ENCODE measurements at regions not wholly inside any gene's neighbourhood (a gene's known extent, or its start where the extent isn't known, plus 50 kb on each side); places are given as distances from the start of the nearest gene placed in this dataset.

GRCh38 chr4:124862261-124862660 is 149.7 kb upstream of the ANKRD50 start:
- H3K9me3 Mint-ChIP-seq = no peaks in the 10 kb centered on the region
- no peaks in the 10 kb centered on the region for H3K27me3 Mint-ChIP-seq (ENCODE audit: low read depth)
- TF ChIP-seq CTCF (IDR thresholded peaks at IDR 0.05; ENCODE audit: unreplicated experiment in 3 of 3) = no peak
- no peak overlapping the region for H3K4me3 Mint-ChIP-seq
- no peaks in the 10 kb centered on the region for H3K36me3 Mint-ChIP-seq (ENCODE audit: low read depth)
- H3K4me1 Mint-ChIP-seq = peaks cover 14% of the 10 kb centered on the region
- H3K27ac Mint-ChIP-seq = no peak overlapping the region

GRCh38 chr4:124861761-124862160 is 149.2 kb upstream of the ANKRD50 start:
- no peaks in the 10 kb centered on the region for H3K27me3 Mint-ChIP-seq (ENCODE audit: low read depth)
- no peaks in the 10 kb centered on the region for H3K36me3 Mint-ChIP-seq (ENCODE audit: low read depth)
- H3K4me3 Mint-ChIP-seq = no peak overlapping the region
- peaks cover 17% of the 10 kb centered on the region for H3K4me1 Mint-ChIP-seq
- no peak overlapping the region for H3K27ac Mint-ChIP-seq
- TF ChIP-seq CTCF (IDR thresholded peaks at IDR 0.05; ENCODE audit: unreplicated experiment in 3 of 3) = no peak
- H3K9me3 Mint-ChIP-seq = no peaks in the 10 kb centered on the region

- no peaks in the 10 kb centered on the region for H3K27me3 Mint-ChIP-seq (ENCODE audit: low read depth)
- TF ChIP-seq CTCF (IDR thresholded peaks at IDR 0.05; ENCODE audit: unreplicated experiment in 3 of 3) = no peak
- no peak overlapping the region for H3K27ac Mint-ChIP-seq
- peaks cover 12% of the 10 kb centered on the region for H3K4me1 Mint-ChIP-seq
- no peaks in the 10 kb centered on the region for H3K9me3 Mint-ChIP-seq
- no peak overlapping the region for H3K4me3 Mint-ChIP-seq
- no peaks in the 10 kb centered on the region for H3K36me3 Mint-ChIP-seq (ENCODE audit: low read depth)
Measured at GRCh38 chr4:124854968-124855367, 142.4 kb upstream of the ANKRD50 start.

GRCh38 chr4:124851741-124852140 is 139.2 kb upstream of the ANKRD50 start:
- Mint-ChIP-seq H3K27ac (no peak overlapping the region), H3K27me3 (ENCODE audit: low read depth) (no peaks in the 10 kb centered on the region), H3K9me3 (no peaks in the 10 kb centered on the region), H3K4me3 (no peak overlapping the region), H3K4me1 (peaks cover 7% of the 10 kb centered on the region), H3K36me3 (ENCODE audit: low read depth) (no peaks in the 10 kb centered on the region)
- TF ChIP-seq CTCF (IDR thresholded peaks at IDR 0.05; ENCODE audit: unreplicated experiment in 3 of 3) = no peak

- no peak for TF ChIP-seq CTCF (IDR thresholded peaks at IDR 0.05; ENCODE audit: unreplicated experiment in 3 of 3)
- Mint-ChIP-seq H3K27ac (no peak overlapping the region), H3K9me3 (peaks cover 17% of the 10 kb centered on the region), H3K27me3 (ENCODE audit: low read depth) (no peaks in the 10 kb centered on the region), H3K4me3 (no peak overlapping the region), H3K4me1 (no peaks in the 10 kb centered on the region), H3K36me3 (ENCODE audit: low read depth) (no peaks in the 10 kb centered on the region)
Measured at GRCh38 chr4:124846306-124846705, 133.8 kb upstream of the ANKRD50 start.

GRCh38 chr4:124839786-124840390 is 127.4 kb upstream of the ANKRD50 start:
- H3K9me3 Mint-ChIP-seq = peaks cover 59% of the 10 kb centered on the region
- H3K27ac Mint-ChIP-seq = no peak overlapping the region
- H3K4me1 Mint-ChIP-seq = no peaks in the 10 kb centered on the region
- H3K27me3 Mint-ChIP-seq (ENCODE audit: low read depth) = no peaks in the 10 kb centered on the region
- peaks cover 18% of the 10 kb centered on the region for H3K36me3 Mint-ChIP-seq (ENCODE audit: low read depth)
- no peak overlapping the region for H3K4me3 Mint-ChIP-seq
- no peak for TF ChIP-seq CTCF (IDR thresholded peaks at IDR 0.05; ENCODE audit: unreplicated experiment in 3 of 3)

All from nephron (organoid).